Activated CD8-positive, alpha-beta memory T cell treated with anti-CD3 and anti-CD28 coated beads, Interleukin-2, amount 10 ng/mL, durations not matched to agents 7 days and 5 days (primary cell): ENCODE measurements at regions not wholly inside any gene's neighbourhood (a gene's known extent, or its start where the extent isn't known, plus 50 kb on each side); places are given as distances from the start of the nearest gene placed in this dataset.
"Not testable (repeated sequence)": the region's sequence is repeated elsewhere in the genome, so short reads cannot be mapped to it uniquely, and the experiment has no call there.

Experiments used
- ATAC-seq: fragments of 150-1000 bp; cut with Tn5 transposase; one replicate; pipeline ENCODE4 v1.10.0; 2021; ENCODE audit warnings: moderate library complexity
- CTCF ChIA-PET: fragments of 350-600 bp; sonication (Branson Sonifier 250); formaldehyde crosslinking; loops from one replicate; lab custom pipeline; 2021; ENCODE audit warnings: antibody characterized with exemption; lab: Charles Lee
- DNase-seq: peaks from one replicate; pipeline ENCODE4 v3.0.0-alpha.2; 2020
- H3K27ac Mint-ChIP-seq: one replicate; pipeline ENCODE4 v1.8.0; 2021; ENCODE audit warnings: mild to moderate bottlenecking, mixed read lengths
- H3K27me3 Mint-ChIP-seq: one replicate; pipeline ENCODE4 v1.8.0; 2021; ENCODE audit warnings: mixed read lengths
- H3K36me3 Mint-ChIP-seq: one replicate; pipeline ENCODE4 v1.8.0; 2021; ENCODE audit warnings: mild to moderate bottlenecking, mixed read lengths
- H3K4me1 Mint-ChIP-seq: one replicate; pipeline ENCODE4 v1.8.0; 2021; ENCODE audit warnings: mixed read lengths
- H3K4me3 Mint-ChIP-seq: one replicate; pipeline ENCODE4 v1.8.0; 2021; ENCODE audit warnings: mild to moderate bottlenecking, moderate library complexity, mixed read lengths
- H3K9me3 Mint-ChIP-seq: one replicate; pipeline ENCODE4 v1.8.0; 2022; ENCODE audit warnings: low read depth, mixed read lengths

- Mint-ChIP-seq H3K9me3 (peaks cover 11% of the 10 kb centered on the region), H3K36me3 (no peaks in the 10 kb centered on the region), H3K27ac (no peak overlapping the region), H3K27me3 (no peaks in the 10 kb centered on the region), H3K4me3 (no peak overlapping the region), H3K4me1 (no peaks in the 10 kb centered on the region)
- ATAC-seq (no peak), DNase-seq (no peak)
- CTCF ChIA-PET = no interaction called here
These were observed 582.9 kb upstream of the EYS start for GRCh38 chr6:66289889-66290288.

GRCh38 chr6:66278115-66278514, 571.1 kb upstream of the EYS start:
- Mint-ChIP-seq H3K27me3 (no peaks in the 10 kb centered on the region), H3K27ac (no peak overlapping the region)

GRCh38 chr6:66277400-66277799, 570.4 kb upstream of the EYS start:
- H3K36me3 Mint-ChIP-seq = no peaks in the 10 kb centered on the region

More at GRCh38 chr6:66278115-66278514, 571.1 kb upstream of the EYS start:
- H3K4me3 Mint-ChIP-seq = no peak overlapping the region
- peaks cover 4% of the 10 kb centered on the region for H3K9me3 Mint-ChIP-seq
- ATAC-seq (no peak), DNase-seq (no peak)
- H3K36me3 Mint-ChIP-seq = no peaks in the 10 kb centered on the region
- CTCF ChIA-PET = no interaction called here
- H3K4me1 Mint-ChIP-seq = no peaks in the 10 kb centered on the region

GRCh38 chr6:66265737-66266136, 558.7 kb upstream of the EYS start:
- Mint-ChIP-seq H3K36me3 (no peaks in the 10 kb centered on the region), H3K9me3 (peaks cover 4% of the 10 kb centered on the region), H3K27me3 (no peaks in the 10 kb centered on the region), H3K4me1 (no peaks in the 10 kb centered on the region), H3K27ac (no peak overlapping the region), H3K4me3 (no peak overlapping the region)
- DNase-seq (no peak), ATAC-seq (no peak)
- CTCF ChIA-PET = no interaction called here

More at GRCh38 chr6:66277400-66277799, 570.4 kb upstream of the EYS start:
- Mint-ChIP-seq H3K4me3 (no peak overlapping the region), H3K9me3 (peaks cover 4% of the 10 kb centered on the region), H3K27me3 (no peaks in the 10 kb centered on the region), H3K4me1 (no peaks in the 10 kb centered on the region), H3K27ac (no peak overlapping the region)
- no peak for ATAC-seq
- CTCF ChIA-PET = no interaction called here
- DNase-seq = no peak

GRCh38 chr6:66264376-66264775, 557.4 kb upstream of the EYS start:
- CTCF ChIA-PET = no interaction called here
- H3K4me3 Mint-ChIP-seq = no peak overlapping the region
- no peak for DNase-seq
- H3K4me1 Mint-ChIP-seq = no peaks in the 10 kb centered on the region
- no peak overlapping the region for H3K27ac Mint-ChIP-seq
- peaks cover 9% of the 10 kb centered on the region for H3K9me3 Mint-ChIP-seq
- no peak for ATAC-seq
- H3K27me3 Mint-ChIP-seq = no peaks in the 10 kb centered on the region
- no peaks in the 10 kb centered on the region for H3K36me3 Mint-ChIP-seq

GRCh38 chr6:66258731-66259487, 551.9 kb upstream of the EYS start:
- H3K4me3 Mint-ChIP-seq, H3K4me1 Mint-ChIP-seq, ATAC-seq, H3K27me3 Mint-ChIP-seq, DNase-seq, CTCF ChIA-PET, H3K36me3 Mint-ChIP-seq, H3K27ac Mint-ChIP-seq: not testable (repeated sequence)
- H3K9me3 Mint-ChIP-seq = peaks cover 15% of the 10 kb centered on the region

GRCh38 chr6:66245231-66245630, 538.2 kb upstream of the EYS start:
- no peak for DNase-seq
- no peak overlapping the region for H3K27ac Mint-ChIP-seq
- CTCF ChIA-PET = no interaction called here

GRCh38 chr6:66238851-66239250, 531.8 kb upstream of the EYS start:
- CTCF ChIA-PET = no interaction called here
- peaks cover 5% of the 10 kb centered on the region for H3K9me3 Mint-ChIP-seq
- no peaks in the 10 kb centered on the region for H3K4me1 Mint-ChIP-seq
- no peak for DNase-seq
- H3K36me3 Mint-ChIP-seq = no peaks in the 10 kb centered on the region
- H3K4me3 Mint-ChIP-seq = no peak overlapping the region
- no peak for ATAC-seq
- no peak overlapping the region for H3K27ac Mint-ChIP-seq
- no peaks in the 10 kb centered on the region for H3K27me3 Mint-ChIP-seq

More at GRCh38 chr6:66245231-66245630, 538.2 kb upstream of the EYS start:
- Mint-ChIP-seq H3K4me1 (no peaks in the 10 kb centered on the region), H3K36me3 (no peaks in the 10 kb centered on the region), H3K4me3 (no peak overlapping the region), H3K9me3 (peaks cover 7% of the 10 kb centered on the region), H3K27me3 (no peaks in the 10 kb centered on the region)
- ATAC-seq = no peak

- Mint-ChIP-seq H3K27ac (no peak overlapping the region), H3K36me3 (no peaks in the 10 kb centered on the region), H3K4me1 (no peaks in the 10 kb centered on the region), H3K9me3 (no peaks in the 10 kb centered on the region), H3K4me3 (no peak overlapping the region), H3K27me3 (no peaks in the 10 kb centered on the region)
- ATAC-seq (no peak), DNase-seq (no peak)
- CTCF ChIA-PET = no interaction called here
These were observed 525.9 kb upstream of the EYS start for GRCh38 chr6:66232890-66233289.

GRCh38 chr6:66230591-66230990, 523.6 kb upstream of the EYS start:
- Mint-ChIP-seq H3K4me3 (no peak overlapping the region), H3K27ac (no peak overlapping the region), H3K36me3 (no peaks in the 10 kb centered on the region), H3K27me3 (no peaks in the 10 kb centered on the region), H3K9me3 (no peaks in the 10 kb centered on the region), H3K4me1 (no peaks in the 10 kb centered on the region)
- ATAC-seq (no peak), DNase-seq (no peak)
- CTCF ChIA-PET = no interaction called here

GRCh38 chr6:66226109-66226508, 519.1 kb upstream of the EYS start:
- H3K4me1 Mint-ChIP-seq = no peaks in the 10 kb centered on the region
- DNase-seq (no peak), ATAC-seq (no peak)
- no peaks in the 10 kb centered on the region for H3K36me3 Mint-ChIP-seq
- CTCF ChIA-PET = no interaction called here
- no peak overlapping the region for H3K4me3 Mint-ChIP-seq
- no peak overlapping the region for H3K27ac Mint-ChIP-seq
- H3K9me3 Mint-ChIP-seq = no peaks in the 10 kb centered on the region
- no peaks in the 10 kb centered on the region for H3K27me3 Mint-ChIP-seq

- Mint-ChIP-seq H3K4me1 (no peaks in the 10 kb centered on the region), H3K4me3 (no peak overlapping the region), H3K36me3 (no peaks in the 10 kb centered on the region), H3K9me3 (peaks cover 10% of the 10 kb centered on the region), H3K27ac (no peak overlapping the region), H3K27me3 (no peaks in the 10 kb centered on the region)
- ATAC-seq (no peak), DNase-seq (no peak)
- CTCF ChIA-PET = no interaction called here
These were observed 503.9 kb upstream of the EYS start for GRCh38 chr6:66210964-66211363.

GRCh38 chr6:66200390-66200789, 493.4 kb upstream of the EYS start:
- CTCF ChIA-PET = no interaction called here
- ATAC-seq (no peak), DNase-seq (no peak)
- Mint-ChIP-seq H3K4me1 (no peaks in the 10 kb centered on the region), H3K27me3 (no peaks in the 10 kb centered on the region), H3K4me3 (no peak overlapping the region), H3K9me3 (peaks cover 6% of the 10 kb centered on the region), H3K27ac (no peak overlapping the region), H3K36me3 (no peaks in the 10 kb centered on the region)

- H3K36me3 Mint-ChIP-seq = no peaks in the 10 kb centered on the region
- DNase-seq (no peak), ATAC-seq (no peak)
- H3K4me3 Mint-ChIP-seq = no peak overlapping the region
- H3K27ac Mint-ChIP-seq = no peak overlapping the region
- peaks cover 6% of the 10 kb centered on the region for H3K9me3 Mint-ChIP-seq
- H3K27me3 Mint-ChIP-seq = no peaks in the 10 kb centered on the region
- H3K4me1 Mint-ChIP-seq = no peaks in the 10 kb centered on the region
- CTCF ChIA-PET = no interaction called here
These were observed 492.1 kb upstream of the EYS start for GRCh38 chr6:66199171-66199570.
